IMR-90 (cell line): ENCODE measurements at regions not wholly inside any gene's neighbourhood (a gene's known extent, or its start where the extent isn't known, plus 50 kb on each side); places are given as distances from the start of the nearest gene placed in this dataset.

Source experiments
- ATAC-seq: fragments of 200-7000 bp; cut with Tn5 transposase; 2 replicates; pipeline ENCODE4 v1.9.1; 2020; ENCODE audit warnings: low read depth, mild to moderate bottlenecking, moderate library complexity
- BruUV-seq: library from RNA; stranded (reverse); fragments of 400-500 nt; replicated peaks from 2 replicates; lab custom pipeline; 2021; lab: Mats Ljungman, UMichigan
- CTCF ChIA-PET: fragments of 300-600 bp; formaldehyde crosslinking; extraction: SDS; loops from one replicate; lab custom pipeline; 2021; ENCODE audit warnings: antibody characterized with exemption; lab: Yijun Ruan, JAX
- POLR2A ChIA-PET: fragments of 300-600 bp; sonication (Branson Sonifier 250); formaldehyde crosslinking; loops from one replicate; lab custom pipeline; 2022; ENCODE audit warnings: antibody characterized with exemption; ENCODE audit not compliant: unreplicated experiment; lab: Charles Lee
- DNase-seq: peaks from one replicate; pipeline ENCODE4 v3.0.0; 2013
- H2AFZ ChIP-seq: replicated peaks from 2 replicates; pipeline ENCODE3; 2013; ENCODE audit warnings: low read length, mild to moderate bottlenecking; ENCODE audit not compliant: poor library complexity
- H2AK5ac ChIP-seq: 2 replicates; pipeline ENCODE4 v1.6.1; 2013; ENCODE audit warnings: low read depth, low read length, inconsistent platforms
- H2AK9ac ChIP-seq: replicated peaks from 2 replicates; pipeline ENCODE3; 2013; ENCODE audit warnings: mild to moderate bottlenecking, low read depth, low read length, moderate library complexity; ENCODE audit not compliant: poor library complexity
- H2BK120ac ChIP-seq: 2 replicates; pipeline ENCODE4 v1.6.1; 2013; ENCODE audit warnings: low read depth, low read length, inconsistent platforms
- H2BK15ac ChIP-seq: 3 replicates; pipeline ENCODE4 v1.6.1; 2013; ENCODE audit warnings: low read depth, low read length, inconsistent platforms
- H2BK20ac ChIP-seq: 2 replicates; pipeline ENCODE4 v1.6.1; 2013; ENCODE audit warnings: low read depth, mild to moderate bottlenecking, inconsistent platforms, low read length, moderate library complexity
- H2BK5ac ChIP-seq: 2 replicates; pipeline ENCODE4 v1.6.1; 2013; ENCODE audit warnings: mild to moderate bottlenecking, low read depth, low read length, inconsistent platforms; ENCODE audit not compliant: poor library complexity, severe bottlenecking
- H3K14ac ChIP-seq: replicated peaks from 2 replicates; pipeline ENCODE4 v1.6.1; 2013; ENCODE audit warnings: low read depth, low read length, inconsistent platforms
- H3K18ac ChIP-seq: 2 replicates; pipeline ENCODE4 v1.6.1; 2013; ENCODE audit warnings: low read depth, low read length, control low read depth
- H3K23ac ChIP-seq: 2 replicates; pipeline ENCODE4 v1.6.1; 2013; ENCODE audit warnings: low read depth, low read length, inconsistent platforms
- H3K27ac ChIP-seq: 2 replicates; pipeline ENCODE4 v1.5.1; 2013; ENCODE audit warnings: mild to moderate bottlenecking, control low read depth, low read length; ENCODE audit not compliant: insufficient read depth
- H3K27me3 ChIP-seq: 2 replicates; pipeline ENCODE4 v1.6.1; 2013; ENCODE audit warnings: low read length; ENCODE audit not compliant: control insufficient read depth, insufficient read depth
- H3K36me3 ChIP-seq: 2 replicates; pipeline ENCODE4 v1.6.1; 2013; ENCODE audit warnings: low read length, mixed read lengths; ENCODE audit not compliant: control insufficient read depth, insufficient read depth
- H3K4ac ChIP-seq: 2 replicates; pipeline ENCODE4 v1.6.1; 2013; ENCODE audit warnings: low read depth, low read length, inconsistent platforms
- H3K4me1 ChIP-seq: 2 replicates; pipeline ENCODE4 v1.6.1; 2013; ENCODE audit warnings: low read length, mixed read lengths; ENCODE audit not compliant: control insufficient read depth, insufficient read depth
- H3K4me2 ChIP-seq: 2 replicates; pipeline ENCODE4 v1.6.1; 2013; ENCODE audit warnings: low read depth, mild to moderate bottlenecking, control low read depth, low read length, moderate library complexity
- H3K4me3 ChIP-seq: 2 replicates; pipeline ENCODE4 v1.5.1; 2013; ENCODE audit warnings: low read depth, mild to moderate bottlenecking, control low read depth, low read length, moderate library complexity; ENCODE audit not compliant: insufficient read depth
- H3K56ac ChIP-seq: 2 replicates; pipeline ENCODE4 v1.6.1; 2013; ENCODE audit warnings: low read length, inconsistent platforms; ENCODE audit not compliant: insufficient read depth; ENCODE audit errors: extremely low read depth
- H3K79me1 ChIP-seq, 2 experiments: 2 replicates each; pipeline ENCODE4 v1.6.1; 2013; ENCODE audit warnings: low read length in 2 of 2, inconsistent platforms in 1 of 2, low read depth in 1 of 2
- H3K9ac ChIP-seq: 2 replicates; pipeline ENCODE4 v1.6.1; 2013; ENCODE audit warnings: low read depth, low read length, control low read depth
- H3K9me1 ChIP-seq: 2 replicates; pipeline ENCODE4 v1.6.1; 2013; ENCODE audit warnings: low read length, inconsistent platforms; ENCODE audit not compliant: insufficient read depth
- H3K9me3 ChIP-seq: 2 replicates; pipeline ENCODE4 v1.6.1; 2013; ENCODE audit warnings: low read length; ENCODE audit not compliant: control insufficient read depth, insufficient read depth
- H4K20me1 ChIP-seq: 2 replicates; pipeline ENCODE4 v1.6.1; 2013; ENCODE audit warnings: low read length, inconsistent platforms; ENCODE audit not compliant: insufficient read depth
- H4K5ac ChIP-seq: 2 replicates; pipeline ENCODE4 v1.6.1; 2013; ENCODE audit warnings: mild to moderate bottlenecking, low read depth, low read length, control low read depth
- H4K8ac ChIP-seq, 2 experiments: 2 replicates each; pipeline ENCODE4 v1.6.1; 2013; ENCODE audit warnings: low read depth in 2 of 2, low read length in 2 of 2, control low read depth in 1 of 2, inconsistent platforms in 1 of 2
- H4K91ac ChIP-seq: 2 replicates; pipeline ENCODE4 v1.6.1; 2013; ENCODE audit warnings: low read depth, low read length, inconsistent platforms; ENCODE audit not compliant: insufficient read depth
- BHLHE40 ChIP-seq: fragments of 150-350 bp; IDR thresholded peaks from 2 replicates; pipeline ENCODE4 v1.6.1; 2016; ENCODE audit warnings: mild to moderate bottlenecking, low read depth, low read length
- CEBPB ChIP-seq: IDR thresholded peaks from 2 replicates; pipeline ENCODE4 v1.6.1; 2012; ENCODE audit warnings: low read depth, low read length, improper control_type of control experiment
- CHD1 ChIP-seq: IDR thresholded peaks from 2 replicates; pipeline ENCODE4 v1.6.1; 2012; ENCODE audit warnings: low read depth, low read length, improper control_type of control experiment
- FOS ChIP-seq: fragments of 150-350 bp; IDR thresholded peaks from 2 replicates; pipeline ENCODE4 v1.6.1; 2016; ENCODE audit warnings: low read depth, low read length
- MAFK ChIP-seq: IDR thresholded peaks from 2 replicates; pipeline ENCODE4 v1.6.1; 2012; ENCODE audit warnings: low read depth, low read length, improper control_type of control experiment
- MAZ ChIP-seq: IDR thresholded peaks from 2 replicates; pipeline ENCODE4 v1.6.1; 2012; ENCODE audit warnings: low read depth, mild to moderate bottlenecking, low read length, improper control_type of control experiment, moderate library complexity, borderline replicate concordance
- MXI1 ChIP-seq: IDR thresholded peaks from 2 replicates; pipeline ENCODE4 v1.6.1; 2012; ENCODE audit warnings: low read depth, mild to moderate bottlenecking, low read length, moderate library complexity, borderline replicate concordance
- NFE2L2 ChIP-seq: fragments of 150-350 bp; IDR thresholded peaks from 2 replicates; pipeline ENCODE4 v1.6.1; 2016; ENCODE audit warnings: low read depth, mild to moderate bottlenecking, low read length
- POLR2A ChIP-seq: IDR thresholded peaks from 2 replicates; pipeline ENCODE4 v1.6.1; 2012; ENCODE audit warnings: mild to moderate bottlenecking, low read depth, low read length
- RAD21 ChIP-seq: IDR thresholded peaks from 2 replicates; pipeline ENCODE4 v1.6.1; 2012; ENCODE audit warnings: low read length, improper control_type of control experiment
- RCOR1 ChIP-seq: IDR thresholded peaks from 2 replicates; pipeline ENCODE4 v1.6.1; 2012; ENCODE audit warnings: mild to moderate bottlenecking, low read length, improper control_type of control experiment; ENCODE audit not compliant: insufficient replicate concordance
- RFX5 ChIP-seq: IDR thresholded peaks from 2 replicates; pipeline ENCODE4 v1.8.0; 2012; ENCODE audit warnings: low read depth, mild to moderate bottlenecking, low read length, moderate library complexity
- SMC3 ChIP-seq: fragments of 150-350 bp; IDR thresholded peaks from 2 replicates; pipeline ENCODE4 v1.6.1; 2016; ENCODE audit warnings: low read depth, mild to moderate bottlenecking, antibody characterized with exemption, low read length, moderate library complexity
- WGBS, 2 experiments: methylation state at CpG; one replicate each; pipeline versions ENCODE4 v1.1.5 to v1.1.7; 2013; ENCODE audit warnings: missing lambda C conversion rate in 2 of 2; ENCODE audit not compliant: insufficient read length in 1 of 2; ENCODE audit errors: extremely low coverage in 2 of 2; 5-methylcytosine and 5-hydroxymethylcytosine counted together
- dilution Hi-C: fragments of 300-500 bp; cut with HindIII; formaldehyde crosslinking; loops from one replicate; pipeline ENCODE4 v1.14.3; 2018; ENCODE audit warnings: low sequenced_read_pairs; ENCODE audit not compliant: unreplicated experiment
- in situ Hi-C: fragments of 300-500 bp; cut with MboI; formaldehyde crosslinking; loops from 3 replicates; pipeline ENCODE4 v1.14.3; 2019; ENCODE audit warnings: low sequenced_read_pairs, inconsistent platforms, mixed read lengths
- intact Hi-C: fragments of 100-400 bp; cut with micrococcal nuclease; formaldehyde crosslinking; loops from 2 replicates; pipeline ENCODE4 v1.10.0; 2022
- TF ChIP-seq, protein P1 (sequence below): fragments of 150-350 bp; IDR thresholded peaks from 2 replicates; pipeline ENCODE4 v1.6.1; 2017; ENCODE audit warnings: mild to moderate bottlenecking, antibody characterized with exemption, low read length, low read depth
- TF ChIP-seq, protein P2 (sequence below): conservative IDR thresholded peaks from 2 replicates; pipeline ENCODE4 v1.5.1; 2012; ENCODE audit warnings: mild to moderate bottlenecking, low read depth, low read length, improper control_type of control experiment
- TF ChIP-seq, protein P3 (sequence below): fragments of 150-350 bp; IDR thresholded peaks from 2 replicates; pipeline ENCODE4 v1.6.1; 2016; ENCODE audit warnings: low read depth, mild to moderate bottlenecking, low read length, moderate library complexity, borderline replicate concordance

- Histone ChIP-seq H3K56ac (no peak overlapping the region), H2BK20ac (no peak overlapping the region), H2AK9ac (no peak overlapping the region), H3K79me1 (no peaks in the 10 kb centered on the region), H2AK5ac (no peak overlapping the region), H3K27ac (no peak overlapping the region), H2BK15ac (no peak overlapping the region), H3K9me3 (no peaks in the 10 kb centered on the region), H2BK120ac (no peak overlapping the region), H3K9ac (no peak overlapping the region), H3K4me1 (no peaks in the 10 kb centered on the region), H2AFZ (no peak overlapping the region), H3K27me3 (peaks cover 4% of the 10 kb centered on the region; the same call in 1 of the 2 replicates), H3K18ac (no peak overlapping the region), H2BK5ac (no peak overlapping the region), H4K5ac (no peak overlapping the region), H3K4me2 (no peak overlapping the region), H3K4me3 (no peak overlapping the region), H3K9me1 (no peaks in the 10 kb centered on the region), H4K20me1 (no peaks in the 10 kb centered on the region), H3K14ac (no peak overlapping the region), H4K8ac (no peak overlapping the region), H3K23ac (no peak overlapping the region), H3K4ac (no peak overlapping the region), H4K91ac (no peak overlapping the region), H3K36me3 (no peaks in the 10 kb centered on the region)
- no peak for DNase-seq
- intact Hi-C loops (no loop called here), in situ Hi-C loops (no loop called here), dilution Hi-C loops (no loop called here)
- no TSS peak for BruUV-seq
- WGBS, 2 experiments = no CpG with 5 or more reads among the region's 1 CpG
- TF ChIP-seq POLR2A = no peak
- no peak for TF ChIP-seq MXI1
- no peak for TF ChIP-seq SMC3
- TF ChIP-seq, protein P1, sequence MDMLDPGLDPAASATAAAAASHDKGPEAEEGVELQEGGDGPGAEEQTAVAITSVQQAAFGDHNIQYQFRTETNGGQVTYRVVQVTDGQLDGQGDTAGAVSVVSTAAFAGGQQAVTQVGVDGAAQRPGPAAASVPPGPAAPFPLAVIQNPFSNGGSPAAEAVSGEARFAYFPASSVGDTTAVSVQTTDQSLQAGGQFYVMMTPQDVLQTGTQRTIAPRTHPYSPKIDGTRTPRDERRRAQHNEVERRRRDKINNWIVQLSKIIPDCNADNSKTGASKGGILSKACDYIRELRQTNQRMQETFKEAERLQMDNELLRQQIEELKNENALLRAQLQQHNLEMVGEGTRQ = no peak
- no peak for TF ChIP-seq MAZ
- TF ChIP-seq FOS = no peak
- no peak for TF ChIP-seq RAD21
- TF ChIP-seq, protein P2, sequence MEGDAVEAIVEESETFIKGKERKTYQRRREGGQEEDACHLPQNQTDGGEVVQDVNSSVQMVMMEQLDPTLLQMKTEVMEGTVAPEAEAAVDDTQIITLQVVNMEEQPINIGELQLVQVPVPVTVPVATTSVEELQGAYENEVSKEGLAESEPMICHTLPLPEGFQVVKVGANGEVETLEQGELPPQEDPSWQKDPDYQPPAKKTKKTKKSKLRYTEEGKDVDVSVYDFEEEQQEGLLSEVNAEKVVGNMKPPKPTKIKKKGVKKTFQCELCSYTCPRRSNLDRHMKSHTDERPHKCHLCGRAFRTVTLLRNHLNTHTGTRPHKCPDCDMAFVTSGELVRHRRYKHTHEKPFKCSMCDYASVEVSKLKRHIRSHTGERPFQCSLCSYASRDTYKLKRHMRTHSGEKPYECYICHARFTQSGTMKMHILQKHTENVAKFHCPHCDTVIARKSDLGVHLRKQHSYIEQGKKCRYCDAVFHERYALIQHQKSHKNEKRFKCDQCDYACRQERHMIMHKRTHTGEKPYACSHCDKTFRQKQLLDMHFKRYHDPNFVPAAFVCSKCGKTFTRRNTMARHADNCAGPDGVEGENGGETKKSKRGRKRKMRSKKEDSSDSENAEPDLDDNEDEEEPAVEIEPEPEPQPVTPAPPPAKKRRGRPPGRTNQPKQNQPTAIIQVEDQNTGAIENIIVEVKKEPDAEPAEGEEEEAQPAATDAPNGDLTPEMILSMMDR = no peak
- TF ChIP-seq CEBPB = no peak
- no peak for TF ChIP-seq MAFK
- no peak for TF ChIP-seq NFE2L2
- TF ChIP-seq RCOR1 = no peak
- TF ChIP-seq, protein P3, sequence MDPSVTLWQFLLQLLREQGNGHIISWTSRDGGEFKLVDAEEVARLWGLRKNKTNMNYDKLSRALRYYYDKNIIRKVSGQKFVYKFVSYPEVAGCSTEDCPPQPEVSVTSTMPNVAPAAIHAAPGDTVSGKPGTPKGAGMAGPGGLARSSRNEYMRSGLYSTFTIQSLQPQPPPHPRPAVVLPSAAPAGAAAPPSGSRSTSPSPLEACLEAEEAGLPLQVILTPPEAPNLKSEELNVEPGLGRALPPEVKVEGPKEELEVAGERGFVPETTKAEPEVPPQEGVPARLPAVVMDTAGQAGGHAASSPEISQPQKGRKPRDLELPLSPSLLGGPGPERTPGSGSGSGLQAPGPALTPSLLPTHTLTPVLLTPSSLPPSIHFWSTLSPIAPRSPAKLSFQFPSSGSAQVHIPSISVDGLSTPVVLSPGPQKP = no peak
- no peak for TF ChIP-seq CHD1
- TF ChIP-seq RFX5 = no peak
- no peak for TF ChIP-seq BHLHE40
- ChIA-PET POLR2A (no interaction called here), CTCF (no interaction called here)
- ATAC-seq = no peak
Observed at GRCh38 chr18:55041366-55041765, 82.1 kb upstream of the CCDC68 start.
